ENCODE measurements at regions not wholly inside any gene's neighbourhood (a gene's known extent, or its start where the extent isn't known, plus 50 kb on each side); places are given as distances from the start of the nearest gene placed in this dataset.

GRCh38 chr13:48925001-48925400 is 50.7 kb upstream of the FNDC3A start:
- no peaks in the 10 kb centered on the region for H3K36me3 ChIP-seq (replicated peaks)
- no peak overlapping the region for H3K4me3 ChIP-seq (ENCODE audit: low read depth, low read length)
- H3K27ac ChIP-seq = no peak overlapping the region
- no peaks in the 10 kb centered on the region for H3K27me3 ChIP-seq (replicated peaks)
- no peak for DNase-seq
- no peak for TF ChIP-seq CTCF (IDR thresholded peaks at IDR 0.05; ENCODE audit: low read depth, low read length, missing control alignments)
- in situ Hi-C loops (cut with HindIII; ENCODE audit: low pct_ligation_motif_present, low sequenced_read_pairs) = no loop called here
